ENCODE measurements at regions not wholly inside any gene's neighbourhood (a gene's known extent, or its start where the extent isn't known, plus 50 kb on each side); places are given as distances from the start of the nearest gene placed in this dataset.
A peak's percentile ranks its signal among the peaks of the same experiment; 100 is the strongest.

DNA sequence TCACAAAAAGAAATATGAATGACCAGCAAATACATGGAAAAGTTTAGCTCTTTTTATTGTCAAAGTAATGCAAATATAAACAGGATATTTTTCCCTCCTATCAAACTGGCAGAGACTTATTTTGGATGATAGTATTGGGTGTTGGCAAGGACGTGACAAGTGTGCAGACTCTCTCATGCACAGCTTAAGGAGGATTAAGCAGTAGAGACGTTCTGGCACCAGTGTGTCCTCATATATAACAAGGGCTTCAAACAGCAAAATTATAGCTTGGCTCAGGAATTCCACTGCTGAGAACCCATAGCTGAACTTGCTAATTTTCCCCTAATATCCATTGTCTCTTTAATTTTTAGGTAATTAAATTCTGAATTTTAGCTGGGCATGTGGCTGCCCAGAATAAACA, 114.4 kb downstream of the FAM124B start:
- Mint-ChIP-seq H3K27ac (no peak overlapping the region), H3K36me3 (ENCODE audit: insufficient read depth) (no peaks in the 10 kb centered on the region), H3K27me3 (no peaks in the 10 kb centered on the region), H3K4me1 (ENCODE audit: low read depth) (no peaks in the 10 kb centered on the region), H3K9me3 (ENCODE audit: low read depth) (no peaks in the 10 kb centered on the region), H3K4me3 (ENCODE audit: low read depth) (no peak overlapping the region)
- no peak for TF ChIP-seq CTCF (IDR thresholded peaks at IDR 0.05; ENCODE audit: unreplicated experiment)
- DNase-seq (ENCODE audit: low spot score, unreplicated experiment) = no peak

- H3K27ac Mint-ChIP-seq = no peak overlapping the region
Measured at GRCh38 chr2:224286923-224287322, 115.0 kb downstream of the FAM124B start.

GRCh38 chr2:224284134-224284946, 117.6 kb downstream of the FAM124B start:
- H3K36me3 Mint-ChIP-seq (ENCODE audit: insufficient read depth) = no peaks in the 10 kb centered on the region
- H3K4me3 Mint-ChIP-seq (ENCODE audit: low read depth) = no peak overlapping the region
- H3K4me1 Mint-ChIP-seq (ENCODE audit: low read depth) = no peaks in the 10 kb centered on the region
- H3K27ac Mint-ChIP-seq = no peak overlapping the region
- H3K9me3 Mint-ChIP-seq (ENCODE audit: low read depth) = no peaks in the 10 kb centered on the region
- peak; percentile 88 for TF ChIP-seq CTCF (IDR thresholded peaks at IDR 0.05; ENCODE audit: unreplicated experiment)
- DNase-seq (ENCODE audit: low spot score, unreplicated experiment) = no peak
- H3K27me3 Mint-ChIP-seq = no peaks in the 10 kb centered on the region

More at GRCh38 chr2:224286923-224287322, 115.0 kb downstream of the FAM124B start:
- no peaks in the 10 kb centered on the region for H3K9me3 Mint-ChIP-seq (ENCODE audit: low read depth)
- no peaks in the 10 kb centered on the region for H3K27me3 Mint-ChIP-seq
- TF ChIP-seq CTCF (IDR thresholded peaks at IDR 0.05; ENCODE audit: unreplicated experiment) = no peak
- DNase-seq (ENCODE audit: low spot score, unreplicated experiment) = no peak
- no peaks in the 10 kb centered on the region for H3K4me1 Mint-ChIP-seq (ENCODE audit: low read depth)
- no peak overlapping the region for H3K4me3 Mint-ChIP-seq (ENCODE audit: low read depth)
- H3K36me3 Mint-ChIP-seq (ENCODE audit: insufficient read depth) = no peaks in the 10 kb centered on the region

DNA sequence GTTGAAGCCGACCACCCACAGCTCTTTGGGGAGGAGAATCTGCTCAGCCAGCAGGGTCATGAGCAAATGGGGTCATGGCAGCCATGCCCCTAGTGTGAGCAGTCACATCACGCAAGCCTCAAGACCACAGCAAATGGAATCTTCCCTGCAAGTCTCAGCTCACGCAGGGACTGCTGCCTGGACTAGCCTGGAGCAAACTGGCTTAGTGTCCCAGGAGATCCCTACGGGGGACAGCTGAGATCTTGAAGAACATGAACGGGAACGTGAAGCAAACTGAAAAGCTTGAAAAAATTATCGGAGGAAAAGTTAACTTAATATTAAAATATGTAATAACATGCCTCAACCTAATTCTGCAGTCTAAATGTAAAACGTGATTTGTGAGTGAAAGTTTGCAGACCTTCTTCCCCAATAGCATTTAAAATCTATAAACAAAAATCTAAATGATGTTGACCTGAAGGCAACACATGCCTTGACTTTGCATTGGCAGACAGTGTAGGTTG, 118.4 kb downstream of the FAM124B start:
- TF ChIP-seq CTCF (IDR thresholded peaks at IDR 0.05; ENCODE audit: unreplicated experiment) = no peak
- no peak for DNase-seq (ENCODE audit: low spot score, unreplicated experiment)
- H3K4me3 Mint-ChIP-seq (ENCODE audit: low read depth) = no peak overlapping the region
- H3K36me3 Mint-ChIP-seq (ENCODE audit: insufficient read depth) = no peaks in the 10 kb centered on the region
- no peak overlapping the region for H3K27ac Mint-ChIP-seq
- no peaks in the 10 kb centered on the region for H3K4me1 Mint-ChIP-seq (ENCODE audit: low read depth)
- H3K9me3 Mint-ChIP-seq (ENCODE audit: low read depth) = no peaks in the 10 kb centered on the region
- H3K27me3 Mint-ChIP-seq = no peaks in the 10 kb centered on the region

DNA sequence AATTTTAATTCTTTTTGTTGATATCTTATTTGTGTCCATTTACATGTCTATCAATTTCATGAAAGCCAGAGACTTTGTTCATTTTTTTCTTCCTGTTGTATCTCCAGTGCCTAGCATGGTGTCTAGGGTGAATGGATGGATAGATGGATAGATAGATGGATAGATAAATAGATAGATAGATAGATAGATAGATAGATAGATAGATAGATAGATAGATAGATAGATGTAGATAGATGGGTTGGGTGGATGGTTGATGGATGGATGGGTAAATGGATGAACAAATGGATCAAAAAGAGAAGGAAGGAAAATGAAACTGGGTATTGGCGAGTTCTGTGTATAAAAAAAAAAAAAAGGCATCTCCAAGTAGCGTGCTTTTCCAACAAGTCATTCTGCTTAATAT, 120.5 kb downstream of the FAM124B start:
- H3K9me3 Mint-ChIP-seq (ENCODE audit: low read depth) = no peaks in the 10 kb centered on the region

More for the DNA sequence above, 120.5 kb downstream of the FAM124B start:
- no peak for TF ChIP-seq CTCF (IDR thresholded peaks at IDR 0.05; ENCODE audit: unreplicated experiment)
- Mint-ChIP-seq H3K27me3 (no peaks in the 10 kb centered on the region), H3K4me1 (ENCODE audit: low read depth) (no peaks in the 10 kb centered on the region), H3K27ac (no peak overlapping the region), H3K36me3 (ENCODE audit: insufficient read depth) (no peaks in the 10 kb centered on the region), H3K4me3 (ENCODE audit: low read depth) (no peak overlapping the region)
- DNase-seq (ENCODE audit: low spot score, unreplicated experiment) = no peak

All from progenitor cell of endocrine pancreas (in vitro differentiated cells).